Suprapubic skin (tissue), 4 donors: ENCODE measurements at regions not wholly inside any gene's neighbourhood (a gene's known extent, or its start where the extent isn't known, plus 50 kb on each side); places are given as distances from the start of the nearest gene placed in this dataset.

ENCODE experiments used
- DNase-seq, 2 donors: peaks; one replicate each; pipeline ENCODE4 v3.0.0-alpha.2; 2019; ENCODE audit warnings: low spot score in 2 of 2
- H3K27ac ChIP-seq: fragments of 200-600 bp; sonication (generic); one replicate; pipeline ENCODE4 v1.5.1; 2019
- H3K27me3 ChIP-seq: fragments of 200-600 bp; sonication (generic); one replicate; pipeline ENCODE4 v1.5.1; 2019
- H3K36me3 ChIP-seq: fragments of 200-600 bp; sonication (generic); one replicate; pipeline ENCODE4 v1.5.1; 2019
- H3K4me1 ChIP-seq: fragments of 200-600 bp; sonication (generic); one replicate; pipeline ENCODE4 v1.5.1; 2019
- H3K4me3 ChIP-seq: fragments of 200-600 bp; sonication (generic); one replicate; pipeline ENCODE4 v1.5.1; 2019; ENCODE audit warnings: mild to moderate bottlenecking
- H3K9me3 ChIP-seq: fragments of 200-600 bp; sonication (generic); one replicate; pipeline ENCODE4 v1.5.1; 2019
- EP300 ChIP-seq: sonication (generic); formaldehyde crosslinking; IDR thresholded peaks from one replicate; pipeline ENCODE4 v1.6.1; 2017; ENCODE audit warnings: antibody characterized with exemption
- POLR2A ChIP-seq, 2 donors: fragments of 450-650 bp; IDR thresholded peaks; one replicate each; pipeline ENCODE4 v1.6.1; 2017; ENCODE audit warnings: antibody characterized with exemption in 2 of 2, mild to moderate bottlenecking in 2 of 2, moderate library complexity in 2 of 2
- POLR2AphosphoS5 ChIP-seq, 3 donors: sonication (generic); formaldehyde crosslinking; IDR thresholded peaks; one replicate each; pipeline ENCODE4 v1.6.1; 2017; ENCODE audit warnings: antibody characterized with exemption in 3 of 3
- WGBS: methylation state at CpG from one replicate; pipeline ENCODE4 v1.1.5; 2018; 5-methylcytosine and 5-hydroxymethylcytosine counted together
- TF ChIP-seq, protein P1 (sequence below), 2 donors: fragments of 200-600 bp in 1 of 2; fragments of 450-650 bp in 1 of 2; sonication (generic) in 1 of 2; IDR thresholded peaks; one replicate each; pipeline ENCODE4 v1.5.1; 2016 to 2019; ENCODE audit warnings: antibody characterized with exemption in 2 of 2, mild to moderate bottlenecking in 1 of 2, moderate library complexity in 1 of 2

DNA sequence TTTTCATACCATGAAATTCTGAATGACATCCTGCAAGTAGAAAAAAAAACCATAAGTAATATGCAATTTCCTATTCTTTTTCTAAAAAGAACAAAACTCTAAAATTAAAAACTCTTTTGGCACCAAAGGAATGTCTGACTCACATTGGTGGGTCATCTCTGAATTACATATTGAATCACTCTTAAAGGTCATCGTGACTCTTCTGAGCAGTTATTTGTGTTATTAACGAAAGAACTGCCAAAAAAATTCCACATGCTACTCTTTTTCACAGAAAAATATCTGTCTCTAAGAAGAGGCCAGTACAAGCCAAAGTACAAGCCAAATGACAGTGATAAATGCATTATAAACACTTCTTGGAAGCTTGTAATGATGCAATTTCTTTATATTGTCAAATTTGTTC, 282.2 kb downstream of the GUCY2F start:
- TF ChIP-seq POLR2A (IDR thresholded peaks at IDR 0.05), result no peak
- TF ChIP-seq, protein P1, sequence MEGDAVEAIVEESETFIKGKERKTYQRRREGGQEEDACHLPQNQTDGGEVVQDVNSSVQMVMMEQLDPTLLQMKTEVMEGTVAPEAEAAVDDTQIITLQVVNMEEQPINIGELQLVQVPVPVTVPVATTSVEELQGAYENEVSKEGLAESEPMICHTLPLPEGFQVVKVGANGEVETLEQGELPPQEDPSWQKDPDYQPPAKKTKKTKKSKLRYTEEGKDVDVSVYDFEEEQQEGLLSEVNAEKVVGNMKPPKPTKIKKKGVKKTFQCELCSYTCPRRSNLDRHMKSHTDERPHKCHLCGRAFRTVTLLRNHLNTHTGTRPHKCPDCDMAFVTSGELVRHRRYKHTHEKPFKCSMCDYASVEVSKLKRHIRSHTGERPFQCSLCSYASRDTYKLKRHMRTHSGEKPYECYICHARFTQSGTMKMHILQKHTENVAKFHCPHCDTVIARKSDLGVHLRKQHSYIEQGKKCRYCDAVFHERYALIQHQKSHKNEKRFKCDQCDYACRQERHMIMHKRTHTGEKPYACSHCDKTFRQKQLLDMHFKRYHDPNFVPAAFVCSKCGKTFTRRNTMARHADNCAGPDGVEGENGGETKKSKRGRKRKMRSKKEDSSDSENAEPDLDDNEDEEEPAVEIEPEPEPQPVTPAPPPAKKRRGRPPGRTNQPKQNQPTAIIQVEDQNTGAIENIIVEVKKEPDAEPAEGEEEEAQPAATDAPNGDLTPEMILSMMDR (IDR thresholded peaks at IDR 0.05), result no peak
- TF ChIP-seq EP300, result no peak
- no peak for TF ChIP-seq POLR2AphosphoS5 (IDR thresholded peaks at IDR 0.05)
- Histone ChIP-seq H3K27me3 (no peaks in the 10 kb centered on the region), H3K4me3 (no peak overlapping the region), H3K4me1 (no peaks in the 10 kb centered on the region), H3K9me3 (no peaks in the 10 kb centered on the region), H3K36me3 (no peaks in the 10 kb centered on the region), H3K27ac (no peak overlapping the region)
- no peak for DNase-seq
- 47% methylated on average over 2 of the region's 2 CpGs for WGBS

DNA sequence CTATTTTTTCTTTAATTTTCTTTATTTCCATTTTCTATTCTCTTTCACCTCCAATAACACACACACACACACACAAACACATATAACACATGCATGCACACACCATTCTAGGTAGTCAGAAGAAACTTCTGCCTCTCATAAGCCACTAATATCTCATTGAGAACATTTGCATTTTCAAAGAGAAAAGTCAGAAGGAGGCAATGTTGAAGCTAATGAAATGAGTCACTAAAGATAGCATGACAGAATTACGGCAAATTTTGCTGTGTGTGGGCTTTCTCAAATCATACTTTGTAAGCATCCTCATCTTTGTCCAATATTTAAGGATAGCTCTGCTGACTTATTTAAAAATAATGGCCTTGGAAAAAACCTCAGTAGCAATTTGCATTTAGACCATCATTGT, 291.3 kb downstream of the GUCY2F start:
- no peaks in the 10 kb centered on the region for H3K36me3 ChIP-seq
- H3K4me3 ChIP-seq, result no peak overlapping the region
- no peaks in the 10 kb centered on the region for H3K4me1 ChIP-seq
- no peaks in the 10 kb centered on the region for H3K27me3 ChIP-seq
- H3K9me3 ChIP-seq, result no peaks in the 10 kb centered on the region
- no peak for DNase-seq
- no peak overlapping the region for H3K27ac ChIP-seq
- TF ChIP-seq POLR2AphosphoS5 (IDR thresholded peaks at IDR 0.05) (no peak), POLR2A (IDR thresholded peaks at IDR 0.05) (no peak), EP300 (no peak)
- TF ChIP-seq, protein P1 (IDR thresholded peaks at IDR 0.05), result no peak
- WGBS, result 86% methylated on average over 1 of the region's 1 CpG

DNA sequence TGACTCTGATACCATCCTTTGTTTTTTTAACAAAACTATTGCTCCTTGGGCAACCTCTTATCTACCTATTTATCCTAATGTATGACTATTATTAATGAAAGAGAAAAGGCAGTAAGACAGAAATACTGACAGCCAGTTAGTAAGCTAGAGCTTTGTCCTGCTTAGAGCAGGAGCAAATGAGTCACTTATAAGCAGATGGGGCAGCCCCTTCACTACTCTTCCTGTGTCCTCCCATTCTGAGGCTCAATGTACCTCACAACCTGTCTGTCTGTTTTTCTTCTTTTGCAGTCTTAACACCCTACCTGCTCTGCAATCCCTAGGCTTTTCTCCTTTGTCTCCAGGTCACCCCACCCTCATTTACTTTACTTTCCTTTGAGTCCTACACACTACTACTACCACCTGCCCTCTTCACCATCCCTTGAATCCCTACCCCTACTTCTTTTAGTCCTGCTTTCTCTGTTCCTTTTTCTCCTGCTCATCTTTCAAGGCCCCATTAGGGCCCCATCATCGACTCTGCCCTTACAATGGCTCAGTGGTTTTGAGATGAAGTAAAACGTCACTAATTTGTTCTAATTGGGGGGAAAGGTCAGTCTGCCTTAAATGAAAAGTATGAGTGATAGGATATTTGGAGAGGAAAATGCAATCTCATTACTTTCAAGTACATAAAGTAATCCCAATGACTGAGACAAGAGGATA, 294.3 kb downstream of the GUCY2F start:
- H3K4me1 ChIP-seq, result no peaks in the 10 kb centered on the region
- H3K36me3 ChIP-seq, result no peaks in the 10 kb centered on the region
- DNase-seq, result no peak
- 54% methylated on average over 2 of the region's 2 CpGs for WGBS
- no peaks in the 10 kb centered on the region for H3K9me3 ChIP-seq
- no peak overlapping the region for H3K27ac ChIP-seq
- no peaks in the 10 kb centered on the region for H3K27me3 ChIP-seq
- TF ChIP-seq POLR2A (IDR thresholded peaks at IDR 0.05) (no peak), EP300 (no peak)
- no peak overlapping the region for H3K4me3 ChIP-seq

DNA sequence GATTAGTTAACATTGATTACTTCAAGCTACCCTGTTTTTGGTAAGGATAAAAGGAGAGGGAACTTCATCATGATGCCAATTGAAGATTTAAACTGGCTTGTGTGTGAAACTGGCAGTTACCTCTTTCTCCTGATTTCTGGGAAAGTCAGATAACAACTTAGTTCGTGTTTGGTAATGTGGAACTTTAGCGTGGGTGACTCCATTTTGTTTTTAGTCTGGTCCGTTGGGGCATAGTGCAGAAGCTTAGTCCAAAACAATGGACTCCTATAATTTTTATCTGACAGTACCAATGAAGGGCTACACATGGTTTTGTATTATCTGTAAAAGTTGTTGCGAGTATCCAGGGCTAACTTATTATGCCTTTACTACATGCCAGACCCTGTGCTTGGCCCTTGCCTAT, 294.9 kb downstream of the GUCY2F start:
- TF ChIP-seq, protein P1 (IDR thresholded peaks at IDR 0.05), result no peak
- TF ChIP-seq POLR2AphosphoS5 (IDR thresholded peaks at IDR 0.05) (no peak), POLR2A (IDR thresholded peaks at IDR 0.05) (no peak), EP300 (no peak)

DNA sequence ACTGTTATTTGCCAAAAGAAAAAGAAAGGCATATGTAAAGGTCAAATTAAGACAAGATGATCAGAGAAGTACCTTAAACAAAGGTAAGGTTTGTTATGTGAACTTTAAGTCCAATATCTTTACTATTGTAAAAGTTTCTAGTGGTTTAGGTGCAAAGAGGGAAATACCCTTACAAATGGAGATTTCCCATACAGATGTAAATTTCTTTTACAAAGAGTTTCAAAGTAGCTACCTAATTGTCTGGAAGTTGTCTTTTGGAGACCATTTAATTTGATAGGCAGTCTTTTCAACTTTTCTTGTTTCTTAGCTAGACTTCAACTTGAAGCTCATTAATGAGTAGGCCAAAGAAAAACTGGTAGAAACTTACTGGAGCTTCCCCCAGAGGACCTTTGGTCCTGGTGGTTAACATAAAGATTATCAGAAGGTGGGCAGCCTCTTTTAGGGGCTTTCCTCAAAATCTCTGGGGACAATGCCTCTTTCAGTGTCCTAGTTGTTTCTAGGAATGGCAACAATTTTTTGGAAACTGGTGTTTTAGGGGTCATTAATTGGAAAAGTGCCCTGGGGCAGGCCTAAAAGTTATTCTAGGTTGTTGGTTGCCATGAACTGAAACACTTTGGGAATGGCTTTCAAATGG, 297.3 kb downstream of the GUCY2F start:
- no peak for DNase-seq
- H3K4me3 ChIP-seq, result no peak overlapping the region
- H3K4me1 ChIP-seq, result no peaks in the 10 kb centered on the region
- H3K9me3 ChIP-seq, result no peaks in the 10 kb centered on the region
- H3K27ac ChIP-seq, result no peak overlapping the region
- TF ChIP-seq POLR2A (IDR thresholded peaks at IDR 0.05) (no peak), EP300 (no peak)
- H3K36me3 ChIP-seq, result no peaks in the 10 kb centered on the region
- H3K27me3 ChIP-seq, result no peaks in the 10 kb centered on the region

More for the DNA sequence above, 294.9 kb downstream of the GUCY2F start:
- Histone ChIP-seq H3K9me3 (no peaks in the 10 kb centered on the region), H3K4me1 (no peaks in the 10 kb centered on the region), H3K27me3 (no peaks in the 10 kb centered on the region), H3K27ac (no peak overlapping the region), H3K36me3 (no peaks in the 10 kb centered on the region), H3K4me3 (no peak overlapping the region)
- WGBS, result 77% methylated on average over 4 of the region's 4 CpGs
- DNase-seq, result no peak

DNA sequence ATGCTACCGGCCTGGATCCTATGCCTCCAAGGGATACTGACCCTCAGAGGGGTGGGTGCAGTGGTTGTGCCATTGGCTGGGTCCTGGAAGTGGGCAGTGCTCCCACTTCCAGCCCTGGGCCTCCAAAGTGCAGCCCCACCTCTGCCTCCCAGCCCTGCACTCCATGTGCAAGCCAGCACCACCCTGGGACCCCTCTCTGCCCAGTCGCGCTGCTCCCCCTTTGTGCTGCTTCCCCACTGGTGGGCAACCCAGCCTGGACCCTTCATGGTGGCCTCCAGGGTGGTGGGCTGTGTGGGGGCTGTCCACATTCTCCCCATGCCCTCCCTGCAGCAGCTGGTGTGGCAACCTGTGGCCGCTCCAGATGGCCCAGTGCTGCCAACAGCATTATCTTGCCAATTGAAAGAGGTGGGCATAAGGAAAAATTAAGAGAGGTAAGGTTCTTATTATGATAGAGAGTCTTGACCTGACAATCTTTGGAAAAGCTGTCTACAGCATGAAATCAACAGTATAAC, 309.7 kb downstream of the GUCY2F start:
- H3K9me3 ChIP-seq, result no peaks in the 10 kb centered on the region
- 89% methylated on average over 4 of the region's 4 CpGs for WGBS
- no peak for TF ChIP-seq POLR2AphosphoS5 (IDR thresholded peaks at IDR 0.05)
- no peak for TF ChIP-seq EP300
- TF ChIP-seq POLR2A (IDR thresholded peaks at IDR 0.05), result no peak
- TF ChIP-seq, protein P1 (IDR thresholded peaks at IDR 0.05), result no peak
- H3K4me1 ChIP-seq, result no peaks in the 10 kb centered on the region
- DNase-seq, result no peak
- no peak overlapping the region for H3K4me3 ChIP-seq
- no peaks in the 10 kb centered on the region for H3K36me3 ChIP-seq
- H3K27ac ChIP-seq, result no peak overlapping the region
- H3K27me3 ChIP-seq, result no peaks in the 10 kb centered on the region
